ENCODE measurements at regions not wholly inside any gene's neighbourhood (a gene's known extent, or its start where the extent isn't known, plus 50 kb on each side); places are given as distances from the start of the nearest gene placed in this dataset.

DNA sequence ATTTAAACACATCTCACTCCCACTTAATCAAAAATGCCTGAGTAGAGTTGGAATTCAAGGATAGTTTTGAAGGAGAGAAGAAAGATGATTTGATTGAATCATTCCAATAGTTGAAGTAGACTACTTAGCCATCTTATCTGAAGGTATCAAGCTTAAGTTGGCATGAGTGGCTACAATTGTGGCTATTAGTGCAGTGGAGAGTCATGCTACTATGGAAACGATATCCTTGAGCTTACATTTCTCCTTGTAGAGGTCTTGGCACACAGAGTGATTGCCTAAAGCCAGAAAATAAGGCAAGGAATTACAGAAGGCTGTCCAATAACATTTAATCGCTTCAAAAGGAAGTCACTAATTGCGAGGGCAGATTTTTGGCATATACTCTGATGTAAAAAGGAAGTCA is 1022.7 kb downstream of the IGSF11 start:
- no peaks in the 10 kb centered on the region for H3K36me3 ChIP-seq
- ATAC-seq (no peak), DNase-seq (no peak)
- in situ Hi-C loops (cut with MboI; ENCODE audit: low sequenced_read_pairs in 4 of 4) (no loop called here), intact Hi-C loops (cut with DNase I; ENCODE audit: low total_unique reads) (no loop called here)
- H3K27ac ChIP-seq = no peak overlapping the region
- H3K4me1 ChIP-seq = no peaks in the 10 kb centered on the region
- H3K9me3 ChIP-seq = no peaks in the 10 kb centered on the region
- no peak overlapping the region for H3K4me3 ChIP-seq
- H3K27me3 ChIP-seq = no peaks in the 10 kb centered on the region
- TF ChIP-seq, protein P1, sequence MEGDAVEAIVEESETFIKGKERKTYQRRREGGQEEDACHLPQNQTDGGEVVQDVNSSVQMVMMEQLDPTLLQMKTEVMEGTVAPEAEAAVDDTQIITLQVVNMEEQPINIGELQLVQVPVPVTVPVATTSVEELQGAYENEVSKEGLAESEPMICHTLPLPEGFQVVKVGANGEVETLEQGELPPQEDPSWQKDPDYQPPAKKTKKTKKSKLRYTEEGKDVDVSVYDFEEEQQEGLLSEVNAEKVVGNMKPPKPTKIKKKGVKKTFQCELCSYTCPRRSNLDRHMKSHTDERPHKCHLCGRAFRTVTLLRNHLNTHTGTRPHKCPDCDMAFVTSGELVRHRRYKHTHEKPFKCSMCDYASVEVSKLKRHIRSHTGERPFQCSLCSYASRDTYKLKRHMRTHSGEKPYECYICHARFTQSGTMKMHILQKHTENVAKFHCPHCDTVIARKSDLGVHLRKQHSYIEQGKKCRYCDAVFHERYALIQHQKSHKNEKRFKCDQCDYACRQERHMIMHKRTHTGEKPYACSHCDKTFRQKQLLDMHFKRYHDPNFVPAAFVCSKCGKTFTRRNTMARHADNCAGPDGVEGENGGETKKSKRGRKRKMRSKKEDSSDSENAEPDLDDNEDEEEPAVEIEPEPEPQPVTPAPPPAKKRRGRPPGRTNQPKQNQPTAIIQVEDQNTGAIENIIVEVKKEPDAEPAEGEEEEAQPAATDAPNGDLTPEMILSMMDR (IDR thresholded peaks at IDR 0.05 in 4 of 5, conservative IDR thresholded peaks at IDR 0.05 in 1 of 5) = no peak
- no peak for TF ChIP-seq POLR2A (IDR thresholded peaks at IDR 0.05)

DNA sequence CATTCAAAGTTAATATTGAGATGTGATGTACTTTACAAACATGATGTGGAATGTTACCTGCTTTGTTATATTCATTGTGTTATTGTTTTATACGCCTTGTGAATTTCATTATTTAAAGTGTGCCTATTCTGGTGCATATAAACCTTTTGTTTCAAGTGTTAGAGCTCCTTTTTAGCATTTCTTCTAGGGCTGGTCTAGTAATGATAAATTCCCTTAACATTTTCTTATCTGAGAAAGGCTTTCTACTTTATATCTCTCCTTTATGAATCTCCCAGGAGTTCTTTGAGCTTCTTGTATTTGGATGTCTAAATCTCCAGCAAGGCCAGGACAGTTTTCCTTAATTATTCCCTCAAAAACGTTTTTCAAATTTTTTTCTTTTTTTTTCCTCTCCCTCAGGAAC is 1005.6 kb downstream of the IGSF11 start:
- Histone ChIP-seq H3K9me3 (peaks cover 0 to 5% (median 0%) of the 10 kb centered on the region in 3 donors), H3K36me3 (no peaks in the 10 kb centered on the region), H3K4me3 (no peak overlapping the region), H3K27ac (no peak overlapping the region), H3K4me1 (no peaks in the 10 kb centered on the region), H3K27me3 (no peaks in the 10 kb centered on the region)
- no peak for DNase-seq
- no peak for TF ChIP-seq POLR2A (IDR thresholded peaks at IDR 0.05)
- TF ChIP-seq, protein P1 (IDR thresholded peaks at IDR 0.05 in 4 of 5, conservative IDR thresholded peaks at IDR 0.05 in 1 of 5) = no peak
- intact Hi-C loops (cut with DNase I; ENCODE audit: low total_unique reads) = no loop called here
- no peak for ATAC-seq
- in situ Hi-C loops (cut with MboI; ENCODE audit: low sequenced_read_pairs in 4 of 4) = no loop called here

DNA sequence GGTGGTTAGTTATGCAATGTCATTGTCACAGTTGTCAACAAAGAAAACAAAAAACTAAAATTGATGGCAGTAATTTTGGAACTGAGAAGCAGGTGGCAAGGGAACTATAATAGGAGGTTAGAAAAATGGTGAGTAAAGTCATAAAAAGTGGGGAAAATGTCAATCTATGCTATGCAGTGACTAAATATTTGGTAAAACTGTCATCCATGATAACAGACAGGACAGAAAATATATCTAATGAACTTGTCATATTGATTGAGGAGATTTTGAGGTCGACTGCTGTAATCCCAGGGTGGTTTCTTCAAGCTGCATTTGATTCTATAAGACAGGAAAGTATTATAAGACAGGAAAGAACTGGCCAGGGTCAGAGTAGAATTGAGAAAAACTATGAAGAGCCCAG is 998.4 kb downstream of the IGSF11 start:
- intact Hi-C loops (cut with DNase I; ENCODE audit: low total_unique reads) (no loop called here), in situ Hi-C loops (cut with MboI; ENCODE audit: low sequenced_read_pairs in 4 of 4) (no loop called here)
- Histone ChIP-seq H3K9me3 (no peaks in the 10 kb centered on the region), H3K27me3 (no peaks in the 10 kb centered on the region), H3K36me3 (no peaks in the 10 kb centered on the region), H3K27ac (no peak overlapping the region), H3K4me1 (no peaks in the 10 kb centered on the region), H3K4me3 (no peak overlapping the region)
- ATAC-seq = no peak
- no peak for DNase-seq
- no peak for TF ChIP-seq POLR2A (IDR thresholded peaks at IDR 0.05)
- TF ChIP-seq, protein P1 (IDR thresholded peaks at IDR 0.05 in 4 of 5, conservative IDR thresholded peaks at IDR 0.05 in 1 of 5) = no peak

DNA sequence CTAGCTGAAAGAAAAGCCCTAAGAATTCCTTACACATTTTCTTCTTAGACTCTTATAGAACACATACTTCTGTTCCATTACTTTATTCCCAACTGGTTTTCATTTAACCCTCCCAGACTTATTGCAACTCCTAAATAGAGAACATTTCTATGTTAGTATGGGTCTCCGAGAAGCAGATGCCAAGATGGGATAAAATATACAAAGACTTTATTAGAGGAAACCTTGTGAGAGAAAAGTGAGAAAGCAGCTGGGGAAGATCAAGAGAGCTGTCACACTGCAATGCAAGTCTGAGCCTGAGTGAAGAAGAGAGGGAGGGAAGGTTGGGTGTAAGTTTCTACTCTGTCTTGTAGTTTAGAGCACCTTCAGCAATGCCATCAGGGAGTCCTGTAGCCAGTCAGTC is 979.3 kb downstream of the IGSF11 start:
- Histone ChIP-seq H3K27me3 (no peaks in the 10 kb centered on the region), H3K4me3 (no peak overlapping the region), H3K4me1 (no peaks in the 10 kb centered on the region), H3K9me3 (no peaks in the 10 kb centered on the region), H3K36me3 (no peaks in the 10 kb centered on the region), H3K27ac (no peak overlapping the region)
- intact Hi-C loops (cut with DNase I; ENCODE audit: low total_unique reads) (no loop called here), in situ Hi-C loops (cut with MboI; ENCODE audit: low sequenced_read_pairs in 4 of 4) (no loop called here)
- TF ChIP-seq POLR2A (IDR thresholded peaks at IDR 0.05) = no peak
- TF ChIP-seq, protein P1 (IDR thresholded peaks at IDR 0.05 in 4 of 5, conservative IDR thresholded peaks at IDR 0.05 in 1 of 5) = no peak
- ATAC-seq = no peak
- no peak for DNase-seq

DNA sequence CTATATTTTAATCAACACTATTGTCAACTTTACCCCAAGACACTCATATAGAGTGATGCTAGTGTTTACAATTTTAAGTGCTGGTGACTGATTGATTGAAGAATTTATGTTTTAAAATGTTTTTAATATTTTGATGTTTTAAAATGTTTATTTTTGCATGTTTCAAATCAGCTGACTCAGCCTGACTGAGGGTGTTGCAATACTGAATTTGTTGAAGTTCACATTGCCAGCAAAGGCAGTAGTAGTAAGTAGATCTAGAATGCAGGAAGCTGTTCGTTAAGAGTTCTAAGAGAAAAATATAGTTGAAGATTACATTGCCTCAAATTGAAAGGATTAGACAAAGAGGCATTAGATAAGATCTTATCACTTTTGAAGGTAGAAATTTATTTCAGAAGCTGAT is 977.6 kb downstream of the IGSF11 start:
- no peaks in the 10 kb centered on the region for H3K27me3 ChIP-seq
- ATAC-seq = no peak
- no peak for DNase-seq
- H3K27ac ChIP-seq = no peak overlapping the region
- TF ChIP-seq POLR2A (IDR thresholded peaks at IDR 0.05) = no peak
- TF ChIP-seq, protein P1 (IDR thresholded peaks at IDR 0.05 in 4 of 5, conservative IDR thresholded peaks at IDR 0.05 in 1 of 5) = no peak
- no peak overlapping the region for H3K4me3 ChIP-seq
- in situ Hi-C loops (cut with MboI; ENCODE audit: low sequenced_read_pairs in 4 of 4) (no loop called here), intact Hi-C loops (cut with DNase I; ENCODE audit: low total_unique reads) (no loop called here)
- no peaks in the 10 kb centered on the region for H3K36me3 ChIP-seq
- no peaks in the 10 kb centered on the region for H3K9me3 ChIP-seq
- no peaks in the 10 kb centered on the region for H3K4me1 ChIP-seq

Data from gastrocnemius medialis (tissue), 4 donors.